HG03469 (cell line): ENCODE measurements at regions not wholly inside any gene's neighbourhood (a gene's known extent, or its start where the extent isn't known, plus 50 kb on each side); places are given as distances from the start of the nearest gene placed in this dataset.

Experiments
- ATAC-seq: cut with Tn5 transposase; IDR thresholded peaks from one replicate; pipeline ENCODE4 v1.9.1; 2021; ENCODE audit warnings: mild to moderate bottlenecking, moderate library complexity, moderate number of reproducible peaks; ENCODE audit not compliant: unreplicated experiment

GRCh38 chr3:127087441-127087840, 104.5 kb downstream of the PLXNA1 start:
- ATAC-seq, result no peak

- ATAC-seq, result no peak
Observed at GRCh38 chr3:127088511-127089351, 104.2 kb upstream of the PRR23E start.

GRCh38 chr3:127089486-127090145, 103.3 kb upstream of the PRR23E start:
- ATAC-seq, result no peak

GRCh38 chr3:127090218-127091160, 102.4 kb upstream of the PRR23E start:
- no peak for ATAC-seq

GRCh38 chr3:127091376-127091775, 101.6 kb upstream of the PRR23E start:
- ATAC-seq, result no peak

GRCh38 chr3:127092368-127092767, 100.6 kb upstream of the PRR23E start:
- no peak for ATAC-seq

- no peak for ATAC-seq
Observed at GRCh38 chr3:127092776-127093175, 100.2 kb upstream of the PRR23E start.

GRCh38 chr3:127093312-127093711, 99.6 kb upstream of the PRR23E start:
- no peak for ATAC-seq

- ATAC-seq, result no peak
Observed at GRCh38 chr3:127095774-127096173, 97.2 kb upstream of the PRR23E start.

GRCh38 chr3:127096256-127097071, 96.5 kb upstream of the PRR23E start:
- no peak for ATAC-seq

GRCh38 chr3:127097072-127097405, 95.9 kb upstream of the PRR23E start:
- no peak for ATAC-seq

GRCh38 chr3:127097481-127097880, 95.5 kb upstream of the PRR23E start:
- no peak for ATAC-seq

GRCh38 chr3:127099982-127100381, 92.9 kb upstream of the PRR23E start:
- no peak for ATAC-seq

GRCh38 chr3:127100459-127101410, 92.2 kb upstream of the PRR23E start:
- ATAC-seq, result no peak

- no peak for ATAC-seq
Observed at GRCh38 chr3:127101411-127102187, 91.3 kb upstream of the PRR23E start.

GRCh38 chr3:127102188-127102520, 90.8 kb upstream of the PRR23E start:
- no peak for ATAC-seq

GRCh38 chr3:127102587-127102986, 90.3 kb upstream of the PRR23E start:
- ATAC-seq, result no peak

GRCh38 chr3:127103080-127103479, 89.9 kb upstream of the PRR23E start:
- no peak for ATAC-seq

- no peak for ATAC-seq
Observed at GRCh38 chr3:127104586-127104985, 88.3 kb upstream of the PRR23E start.
